ENCODE measurements at regions not wholly inside any gene's neighbourhood (a gene's known extent, or its start where the extent isn't known, plus 50 kb on each side); places are given as distances from the start of the nearest gene placed in this dataset.
A peak's percentile ranks its signal among the peaks of the same experiment; 100 is the strongest.

GRCh38 chr17:33494151-33494550 is 201.1 kb upstream of the ASIC2 start:
- no peak for DNase-seq (ENCODE audit: low read depth, low spot score)
- in situ Hi-C loops (cut with HindIII; ENCODE audit: low pct_unique_long_range_greater_than_20kb, low sequenced_read_pairs), result no loop called here

DNA sequence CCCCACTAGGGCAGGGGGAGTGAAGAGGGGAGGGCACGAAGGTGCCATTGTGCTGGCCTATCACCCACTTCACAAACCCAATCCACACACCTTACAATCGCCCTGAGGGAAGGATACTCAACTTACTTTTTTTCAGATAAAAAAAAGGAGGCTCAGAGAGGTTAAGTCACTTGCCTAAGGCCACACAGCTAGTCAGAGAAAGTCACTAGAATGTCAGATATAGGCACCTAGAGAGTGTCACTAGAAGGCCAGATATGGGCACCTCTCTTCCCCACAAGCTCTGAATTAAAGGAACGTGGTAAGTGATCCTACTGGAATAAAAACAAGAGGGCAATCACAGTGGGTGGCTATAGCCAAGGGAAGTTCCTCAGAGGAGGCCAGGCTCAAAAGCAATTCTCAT is 204.5 kb upstream of the ASIC2 start:
- in situ Hi-C loops (cut with HindIII; ENCODE audit: low pct_unique_long_range_greater_than_20kb, low sequenced_read_pairs), result no loop called here
- no peak for DNase-seq (ENCODE audit: low read depth, low spot score)

- in situ Hi-C loops (cut with HindIII; ENCODE audit: low pct_unique_long_range_greater_than_20kb, low sequenced_read_pairs), result no loop called here
- no peak for DNase-seq (ENCODE audit: low read depth, low spot score)
These were observed 205.0 kb upstream of the ASIC2 start for GRCh38 chr17:33498069-33498468.

DNA sequence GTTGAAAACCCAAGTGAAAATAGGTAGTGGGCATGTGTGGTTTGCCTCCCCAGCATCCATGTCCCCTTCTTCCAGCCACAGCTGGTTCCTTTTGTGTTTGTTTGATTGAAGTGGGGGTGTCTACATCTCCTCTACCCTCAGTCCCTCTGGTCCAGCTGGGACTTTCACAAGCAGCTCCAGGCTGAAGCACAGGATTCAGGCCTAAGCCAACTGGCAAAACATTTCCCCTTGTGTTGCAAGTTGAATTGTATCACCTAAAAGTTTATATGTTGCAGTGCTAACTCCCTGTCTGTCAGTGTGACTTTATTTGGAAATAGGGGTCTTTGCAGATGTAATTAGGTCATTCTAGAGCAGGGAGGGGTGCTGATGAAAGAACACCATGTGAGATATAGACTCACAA is 205.9 kb upstream of the ASIC2 start:
- in situ Hi-C loops (cut with HindIII; ENCODE audit: low pct_unique_long_range_greater_than_20kb, low sequenced_read_pairs), result no loop called here
- no peak for DNase-seq (ENCODE audit: low read depth, low spot score)

GRCh38 chr17:33500151-33500550 is 207.1 kb upstream of the ASIC2 start:
- in situ Hi-C loops (cut with HindIII; ENCODE audit: low pct_unique_long_range_greater_than_20kb, low sequenced_read_pairs), result no loop called here
- DNase-seq (ENCODE audit: low read depth, low spot score), result no peak

GRCh38 chr17:33501185-33501584 is 208.1 kb upstream of the ASIC2 start:
- DNase-seq (ENCODE audit: low read depth, low spot score), result no peak
- in situ Hi-C loops (cut with HindIII; ENCODE audit: low pct_unique_long_range_greater_than_20kb, low sequenced_read_pairs), result no loop called here

GRCh38 chr17:33504571-33504970 is 211.5 kb upstream of the ASIC2 start:
- no peak for DNase-seq (ENCODE audit: low read depth, low spot score)
- in situ Hi-C loops (cut with HindIII; ENCODE audit: low pct_unique_long_range_greater_than_20kb, low sequenced_read_pairs), result no loop called here

DNA sequence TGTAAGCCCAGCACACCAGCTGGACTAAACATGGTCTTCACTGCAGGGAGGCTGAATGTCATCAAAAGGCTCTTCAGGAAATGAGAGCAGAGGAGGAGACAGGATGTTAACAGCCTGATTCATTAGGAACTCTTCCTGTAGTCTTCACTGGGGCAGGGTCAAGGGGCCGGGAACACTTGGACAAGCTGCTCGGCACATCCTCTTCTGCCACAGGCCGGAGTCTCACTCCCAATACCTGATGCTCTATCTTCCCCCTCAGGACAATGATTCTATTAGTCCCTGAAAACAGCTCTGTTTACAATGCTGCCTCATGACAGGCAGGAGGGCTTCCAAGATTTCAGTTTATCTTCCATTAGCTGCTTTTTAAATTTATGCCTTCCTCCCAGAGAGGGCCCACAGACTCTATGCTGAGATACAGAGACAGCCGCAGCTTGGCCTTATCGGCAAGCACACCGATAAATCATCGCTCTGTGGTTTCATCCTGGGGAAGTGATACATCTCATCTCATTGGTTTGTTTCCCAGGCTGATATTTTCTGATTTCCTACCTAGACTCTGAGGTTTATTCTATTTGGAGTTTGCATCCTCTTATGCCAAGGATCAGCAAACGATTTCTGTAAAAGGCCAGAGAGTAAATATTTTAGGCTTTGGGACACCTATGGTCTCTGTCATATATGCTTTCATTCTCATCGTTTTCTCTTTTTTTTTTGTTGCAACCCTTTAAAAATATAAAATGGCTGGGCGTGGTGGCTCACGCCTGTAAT is 214.0 kb upstream of the ASIC2 start:
- DNase-seq (ENCODE audit: low read depth, low spot score), result no peak
- in situ Hi-C loops (cut with HindIII; ENCODE audit: low pct_unique_long_range_greater_than_20kb, low sequenced_read_pairs), result no loop called here

GRCh38 chr17:33508215-33508614 is 215.1 kb upstream of the ASIC2 start:
- in situ Hi-C loops (cut with HindIII; ENCODE audit: low pct_unique_long_range_greater_than_20kb, low sequenced_read_pairs), result no loop called here
- no peak for DNase-seq (ENCODE audit: low read depth, low spot score)

DNA sequence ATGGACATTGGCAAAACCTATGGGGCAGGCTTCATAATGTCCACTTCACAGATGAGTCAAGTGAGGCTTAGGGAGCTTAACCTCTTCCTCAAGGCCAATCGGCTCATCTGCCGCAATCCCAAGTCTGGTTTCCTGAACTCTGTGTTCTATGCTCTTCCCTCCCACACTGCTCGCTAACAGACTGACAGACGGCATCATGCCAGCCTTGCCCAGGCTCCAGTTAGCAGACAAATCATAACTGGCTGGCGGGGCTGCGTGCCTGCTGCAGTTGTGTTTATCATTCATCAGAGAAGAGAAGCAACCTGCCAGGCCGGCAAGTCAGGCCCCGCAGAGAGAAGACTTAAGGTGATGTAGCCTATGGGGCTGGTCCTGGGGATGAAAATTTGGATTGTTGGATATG is 216.2 kb upstream of the ASIC2 start:
- in situ Hi-C loops (cut with HindIII; ENCODE audit: low pct_unique_long_range_greater_than_20kb, low sequenced_read_pairs), result no loop called here

DNA sequence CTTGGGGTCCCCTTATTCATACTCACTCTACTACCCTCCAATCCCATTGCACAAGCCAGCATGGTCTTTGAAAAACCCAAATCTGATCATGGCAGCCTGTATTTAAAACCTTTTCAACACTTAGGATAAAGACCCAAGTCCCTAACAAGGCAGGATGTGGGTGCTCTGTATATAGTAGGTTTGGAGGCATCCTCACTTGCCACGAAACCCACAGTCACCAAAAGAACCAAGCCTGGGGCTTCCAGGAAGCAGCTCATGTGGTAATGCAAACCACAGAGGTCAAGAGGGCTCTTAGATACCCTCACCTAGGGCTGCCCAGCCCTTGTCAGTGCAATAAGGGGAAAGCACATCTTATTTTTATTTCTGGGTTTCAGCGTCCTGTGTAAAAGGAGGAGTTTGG is 218.6 kb upstream of the ASIC2 start:
- in situ Hi-C loops (cut with HindIII; ENCODE audit: low pct_unique_long_range_greater_than_20kb, low sequenced_read_pairs), result no loop called here
- DNase-seq (ENCODE audit: low read depth, low spot score), result no peak

More for the DNA sequence above, 216.2 kb upstream of the ASIC2 start:
- no peak for DNase-seq (ENCODE audit: low read depth, low spot score)

GRCh38 chr17:33512113-33512512 is 219.0 kb upstream of the ASIC2 start:
- in situ Hi-C loops (cut with HindIII; ENCODE audit: low pct_unique_long_range_greater_than_20kb, low sequenced_read_pairs), result no loop called here

GRCh38 chr17:33513769-33514168 is 220.7 kb upstream of the ASIC2 start:
- in situ Hi-C loops (cut with HindIII; ENCODE audit: low pct_unique_long_range_greater_than_20kb, low sequenced_read_pairs), result no loop called here
- no peak for DNase-seq (ENCODE audit: low read depth, low spot score)

More at GRCh38 chr17:33512113-33512512, 219.0 kb upstream of the ASIC2 start:
- no peak for DNase-seq (ENCODE audit: low read depth, low spot score)

GRCh38 chr17:33514369-33514768 is 221.3 kb upstream of the ASIC2 start:
- DNase-seq (ENCODE audit: low read depth, low spot score), result no peak
- in situ Hi-C loops (cut with HindIII; ENCODE audit: low pct_unique_long_range_greater_than_20kb, low sequenced_read_pairs), result no loop called here

GRCh38 chr17:33515974-33516373 is 222.9 kb upstream of the ASIC2 start:
- no peak for DNase-seq (ENCODE audit: low read depth, low spot score)
- in situ Hi-C loops (cut with HindIII; ENCODE audit: low pct_unique_long_range_greater_than_20kb, low sequenced_read_pairs), result no loop called here

- in situ Hi-C loops (cut with HindIII; ENCODE audit: low pct_unique_long_range_greater_than_20kb, low sequenced_read_pairs), result no loop called here
- peak; percentile 15 for DNase-seq (ENCODE audit: low read depth, low spot score)
These were observed 223.6 kb upstream of the ASIC2 start for GRCh38 chr17:33516645-33517044.

DNA sequence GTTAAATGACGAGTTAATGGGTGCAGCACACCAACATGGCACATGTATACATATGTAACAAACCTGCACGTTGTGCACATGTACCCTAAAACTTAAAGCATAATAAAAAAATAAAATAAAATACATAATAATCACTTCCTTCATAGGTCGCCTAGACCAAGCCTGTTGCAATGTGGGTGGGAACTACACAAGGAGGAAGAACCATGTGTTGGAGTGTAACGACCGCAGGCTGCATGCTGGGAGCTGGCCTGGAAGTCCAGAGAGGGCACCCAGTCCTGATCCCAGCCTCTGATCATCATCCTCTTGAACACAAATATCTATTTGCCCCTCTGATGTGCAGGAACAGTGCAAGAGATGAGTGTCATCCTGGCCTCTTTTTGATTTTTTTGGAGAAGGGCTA is 224.7 kb upstream of the ASIC2 start:
- in situ Hi-C loops (cut with HindIII; ENCODE audit: low pct_unique_long_range_greater_than_20kb, low sequenced_read_pairs), result no loop called here
- no peak for DNase-seq (ENCODE audit: low read depth, low spot score)

DNA sequence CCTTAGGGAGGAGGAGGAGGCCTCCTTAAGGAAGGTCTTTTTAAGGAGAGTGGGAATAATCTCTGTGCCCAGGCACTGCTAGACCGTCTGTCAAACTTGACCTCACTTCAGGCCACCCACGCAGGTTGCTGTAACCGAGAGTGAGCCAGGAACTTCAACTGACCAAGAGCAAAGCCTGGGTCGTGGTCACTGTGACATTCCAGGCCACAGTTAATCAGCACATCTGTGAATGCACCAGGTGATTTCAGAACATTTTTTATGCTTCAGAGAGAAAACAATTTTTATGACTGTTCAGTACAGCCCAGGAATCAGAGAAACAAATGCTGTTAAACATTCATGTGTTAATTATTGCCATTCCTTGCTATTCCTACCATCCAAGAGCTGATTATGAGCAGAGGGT is 226.6 kb upstream of the ASIC2 start:
- in situ Hi-C loops (cut with HindIII; ENCODE audit: low pct_unique_long_range_greater_than_20kb, low sequenced_read_pairs), result no loop called here
- no peak for DNase-seq (ENCODE audit: low read depth, low spot score)

GRCh38 chr17:33520426-33521330 is 227.6 kb upstream of the ASIC2 start:
- in situ Hi-C loops (cut with HindIII; ENCODE audit: low pct_unique_long_range_greater_than_20kb, low sequenced_read_pairs), result no loop called here
- peak; percentile 66 for DNase-seq (ENCODE audit: low read depth, low spot score)
